Activated T-cell treated with anti-CD3 and anti-CD28 coated beads, Interleukin-2, amount 50 U/mL, for 48 hours (primary cell): ENCODE measurements at regions not wholly inside any gene's neighbourhood (a gene's known extent, or its start where the extent isn't known, plus 50 kb on each side); places are given as distances from the start of the nearest gene placed in this dataset.
"Not testable (repeated sequence)": the region's sequence is repeated elsewhere in the genome, so short reads cannot be mapped to it uniquely, and the experiment has no call there.

Source experiments
- DNase-seq, 2 experiments: peaks; one replicate each; pipeline ENCODE4 v3.0.0-alpha.2; 2020

- DNase-seq, result no peak
These were observed 382.2 kb downstream of the LRRC70 start for GRCh38 chr5:62960781-62961180.

- DNase-seq, result no peak
These were observed 378.0 kb downstream of the LRRC70 start for GRCh38 chr5:62956597-62956996.

DNA sequence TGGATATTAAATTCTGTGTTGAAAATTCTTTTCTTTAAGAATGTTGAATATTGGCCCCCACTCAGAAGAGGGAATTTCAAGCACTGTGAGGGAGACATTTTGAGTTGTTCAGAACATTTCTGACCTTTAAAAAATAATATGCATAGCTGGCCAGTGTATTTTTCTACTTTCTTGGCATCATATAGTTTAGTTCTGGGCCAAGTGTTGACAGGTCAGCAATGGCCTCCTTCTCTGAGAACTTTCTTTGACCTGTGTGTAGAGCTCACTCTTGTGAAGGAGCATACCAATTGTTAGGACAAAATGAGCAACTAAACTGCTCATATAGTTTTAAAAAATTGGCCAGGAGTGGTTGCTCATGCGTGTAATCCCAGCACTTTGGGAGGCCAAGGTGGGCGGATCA lies 376.0 kb downstream of the LRRC70 start:
- no peak for DNase-seq

- DNase-seq, result no peak
These were observed 369.7 kb downstream of the LRRC70 start for GRCh38 chr5:62948301-62948700.

DNA sequence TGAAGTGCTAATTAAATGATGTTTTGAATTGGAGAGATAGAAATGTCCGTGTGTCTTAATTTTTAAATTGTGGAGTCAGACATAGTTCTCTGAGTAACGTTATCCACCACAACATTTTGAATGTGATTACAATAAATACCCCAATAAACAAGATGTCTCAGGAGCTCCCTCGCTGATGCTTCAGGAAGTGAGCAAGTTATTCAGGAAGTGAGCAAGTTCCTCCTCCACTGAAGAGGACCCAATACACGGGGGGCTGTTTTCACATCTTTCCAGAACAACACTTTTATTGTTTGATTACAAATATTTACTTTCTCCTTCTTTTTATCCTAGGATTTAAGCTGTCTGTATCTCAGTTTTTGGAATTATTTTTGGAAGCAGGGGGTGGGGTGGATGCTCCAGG lies 363.8 kb downstream of the LRRC70 start:
- DNase-seq, result no peak

GRCh38 chr5:62938927-62939326 lies 360.3 kb downstream of the LRRC70 start:
- DNase-seq, result no peak

GRCh38 chr5:62937661-62938558 lies 359.3 kb downstream of the LRRC70 start:
- DNase-seq, result no peak

GRCh38 chr5:62935660-62936059 lies 357.0 kb downstream of the LRRC70 start:
- DNase-seq, result no peak

GRCh38 chr5:62934319-62934718 lies 355.7 kb downstream of the LRRC70 start:
- no peak for DNase-seq

- no peak for DNase-seq
These were observed 354.6 kb downstream of the LRRC70 start for GRCh38 chr5:62933261-62933660.

DNA sequence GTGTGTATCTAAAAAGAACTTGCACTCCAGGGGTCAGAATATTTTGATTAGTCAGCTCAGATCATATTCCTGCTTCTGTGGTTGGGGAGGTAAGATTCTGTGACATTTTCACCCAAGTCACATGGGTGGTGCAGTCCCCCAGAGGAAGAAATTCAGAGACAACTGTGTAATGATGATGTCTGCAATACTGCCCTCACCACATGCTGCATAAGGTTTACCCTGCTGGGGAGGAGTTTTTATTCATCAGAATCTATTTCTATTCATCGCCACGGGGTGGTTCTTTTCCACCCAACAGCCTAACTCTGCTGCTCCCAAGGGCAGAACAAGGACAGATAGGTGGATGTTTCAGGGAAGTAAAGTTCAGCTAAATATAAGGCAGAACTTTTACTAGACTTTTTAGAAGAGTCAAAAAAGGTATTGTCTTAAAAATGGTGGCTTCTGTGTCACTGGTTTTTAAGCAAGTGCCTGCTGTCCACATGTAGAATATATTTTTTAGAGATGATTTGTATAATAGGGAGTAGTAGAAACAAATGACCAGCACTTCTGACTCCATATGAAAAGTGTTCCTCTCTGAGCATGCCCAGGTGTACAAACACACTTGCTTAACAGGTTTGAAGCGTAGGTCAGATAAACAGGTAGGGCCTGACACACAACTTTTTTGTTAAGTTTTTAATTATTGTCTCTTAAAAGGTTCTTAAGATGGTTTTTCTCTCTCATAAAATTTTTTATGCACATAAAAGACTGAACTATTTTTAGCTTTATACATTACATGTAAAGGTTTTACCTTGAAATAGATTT lies 352.7 kb downstream of the LRRC70 start:
- DNase-seq, result no peak

- DNase-seq, result no peak
These were observed 343.6 kb downstream of the LRRC70 start for GRCh38 chr5:62922191-62922590.

DNA sequence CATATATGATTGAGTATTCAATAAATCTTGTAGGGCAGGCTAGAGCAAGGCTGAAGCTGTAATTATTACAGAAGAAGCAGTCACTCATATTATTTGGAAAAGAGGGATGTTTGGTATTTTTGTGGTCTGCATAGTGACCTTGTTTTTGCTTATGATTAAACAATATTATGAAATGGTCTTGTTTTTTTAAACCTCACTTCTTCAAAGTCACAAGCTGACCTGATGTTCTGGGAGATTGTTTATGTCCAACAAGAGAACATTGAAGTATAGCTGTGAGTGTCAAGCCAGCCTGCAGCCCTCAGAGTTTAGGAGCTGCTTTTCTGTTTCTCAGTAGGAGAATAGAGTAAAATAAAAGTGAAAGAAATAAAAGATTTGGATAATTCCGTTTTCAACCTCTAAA lies 342.2 kb downstream of the LRRC70 start:
- no peak for DNase-seq

GRCh38 chr5:62909326-62909725 lies 330.7 kb downstream of the LRRC70 start:
- DNase-seq, result no peak

- no peak for DNase-seq
These were observed 323.5 kb downstream of the LRRC70 start for GRCh38 chr5:62902126-62902525.

- DNase-seq, result no peak
These were observed 322.4 kb downstream of the LRRC70 start for GRCh38 chr5:62900976-62901375.

DNA sequence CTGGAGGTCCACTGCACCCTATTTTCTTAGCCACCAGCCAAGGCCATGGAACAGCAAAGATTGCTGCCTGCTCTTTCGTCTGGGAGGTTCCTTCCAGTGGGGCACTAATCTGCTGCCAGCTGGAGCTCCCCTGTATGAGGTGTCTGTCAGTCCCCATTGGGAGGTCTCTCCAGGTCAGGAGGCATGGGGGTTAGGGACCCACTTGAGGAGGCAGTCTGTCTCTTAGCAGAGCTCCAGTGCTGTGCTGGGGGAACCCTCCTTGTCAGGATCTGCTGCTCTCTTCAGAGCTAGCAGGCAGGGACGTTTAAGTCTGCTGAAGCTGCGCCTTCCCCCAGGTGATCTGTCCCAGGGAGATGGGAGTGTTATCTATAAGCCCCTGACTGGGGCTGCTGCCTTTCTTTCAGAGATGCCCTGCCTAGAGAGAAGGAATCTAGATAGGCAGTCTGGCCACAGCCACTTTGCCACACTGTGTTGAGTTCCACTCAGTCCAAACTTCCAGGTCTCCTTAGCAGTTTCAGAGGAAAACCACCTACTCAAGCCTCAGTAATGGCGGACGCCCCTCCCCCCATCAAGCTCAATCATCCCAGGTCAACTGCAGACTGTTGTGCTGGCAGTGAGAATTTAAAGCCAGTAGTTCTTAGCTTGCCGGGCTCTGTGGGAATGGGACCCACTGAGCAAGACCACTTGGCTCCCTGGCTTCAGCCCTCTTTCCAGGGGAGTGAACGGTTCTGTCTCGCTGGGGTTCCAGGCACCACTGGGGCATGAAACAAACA lies 317.7 kb downstream of the LRRC70 start:
- DNase-seq, result no peak

DNA sequence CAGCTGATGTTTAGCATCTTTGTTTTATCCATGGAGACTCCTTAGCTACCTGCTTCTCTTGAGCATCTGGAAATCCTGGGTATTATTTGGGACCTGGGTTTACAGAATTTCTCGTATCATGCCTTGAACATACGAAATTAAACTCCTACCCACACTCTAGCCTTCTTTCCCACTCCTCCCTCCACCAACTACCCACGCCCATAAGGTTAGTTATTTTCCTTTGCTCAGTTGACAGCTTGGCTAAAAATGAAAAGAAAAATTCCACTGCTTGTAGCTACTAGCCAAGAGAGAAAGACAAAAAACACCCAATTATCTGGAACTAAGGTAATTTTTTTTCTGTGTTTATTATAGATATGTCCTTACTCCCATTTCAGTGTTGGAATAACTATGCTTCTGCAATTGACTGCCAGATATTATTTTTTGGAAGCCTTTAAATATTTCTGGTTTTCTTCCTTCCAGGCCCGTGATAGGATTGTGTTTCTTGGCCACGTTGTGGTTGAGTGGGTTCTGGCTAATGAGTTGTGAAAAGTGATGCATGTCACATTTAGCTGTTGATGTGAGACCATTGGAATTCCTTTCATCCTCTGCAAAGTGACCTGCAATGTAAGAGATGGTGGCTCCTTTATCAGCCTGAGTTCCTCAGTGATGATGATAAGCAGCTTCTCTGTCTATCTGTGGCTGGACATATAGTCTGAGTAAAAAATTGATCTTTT lies 308.1 kb downstream of the LRRC70 start:
- no peak for DNase-seq

GRCh38 chr5:62837330-62837729 lies 258.7 kb downstream of the LRRC70 start:
- DNase-seq, result not testable (repeated sequence)

DNA sequence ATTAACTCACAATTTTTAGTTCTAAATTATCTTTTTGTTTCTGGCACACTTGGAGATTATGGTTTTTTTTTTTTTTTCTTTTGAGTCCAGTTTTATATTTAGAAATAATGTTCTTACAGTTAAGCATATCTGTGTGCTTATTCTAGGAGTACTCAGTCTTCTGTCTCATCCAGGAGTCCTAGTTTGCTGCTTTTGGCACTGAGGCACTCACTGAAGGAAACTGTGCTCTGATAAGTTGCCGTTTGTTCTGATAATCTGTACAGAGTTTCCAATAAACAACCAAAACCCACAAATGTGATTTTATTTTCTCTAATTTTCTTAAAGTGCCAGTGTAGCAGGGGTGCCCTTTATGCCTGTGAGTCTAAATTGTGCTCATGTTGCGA lies 251.0 kb downstream of the LRRC70 start:
- DNase-seq, result no peak

DNA sequence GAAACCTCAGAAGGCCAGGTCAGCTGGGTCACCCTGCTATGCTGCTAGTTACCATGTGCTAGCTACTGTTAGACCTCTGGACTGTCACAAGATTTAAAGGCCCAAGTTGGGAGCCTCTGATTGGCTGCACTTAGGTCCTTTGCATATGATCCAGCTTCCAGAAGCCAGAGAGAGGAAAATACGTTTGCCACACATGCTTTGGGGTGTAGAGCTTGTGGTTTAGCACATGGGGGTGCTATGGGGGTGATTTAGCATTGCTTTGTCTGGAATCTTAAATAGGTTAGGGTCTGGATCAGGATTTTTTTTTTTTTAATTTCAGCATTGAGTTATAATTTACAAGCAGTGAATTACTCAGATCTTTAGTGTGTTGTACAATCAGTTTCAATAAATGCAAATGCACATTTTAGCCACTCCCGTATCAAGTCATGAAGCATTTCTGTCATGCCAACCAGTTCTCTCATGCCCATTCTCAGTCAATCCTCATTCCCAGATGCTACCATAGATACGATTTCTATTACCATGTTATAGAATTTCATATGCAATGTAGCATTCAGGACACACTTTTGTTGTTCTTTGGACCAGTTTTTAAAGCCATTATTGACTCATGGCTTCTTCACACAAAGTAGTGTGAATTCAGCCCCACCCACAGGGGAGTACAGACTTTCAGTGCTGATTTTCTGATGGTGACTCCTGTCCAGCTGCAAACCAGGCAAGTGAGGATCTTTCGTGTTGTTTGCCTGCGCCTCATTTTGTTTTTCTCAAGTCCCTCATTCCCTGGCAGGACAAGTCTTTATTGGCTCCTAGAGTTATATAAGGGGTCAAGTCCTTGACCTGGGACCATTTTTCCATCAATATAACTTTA lies 250.4 kb downstream of the LRRC70 start:
- no peak for DNase-seq
